ENCODE measurements at regions not wholly inside any gene's neighbourhood (a gene's known extent, or its start where the extent isn't known, plus 50 kb on each side); places are given as distances from the start of the nearest gene placed in this dataset.

GRCh38 chr17:22514767-22515320 lies 822.5 kb downstream of the KCNJ18 start (continued):
- TF ChIP-seq ZNF462 (CRISPR knock-in tag; IDR thresholded peaks at IDR 0.05) = no peak
- no peak for TF ChIP-seq STAT1 (IDR thresholded peaks at IDR 0.05; ENCODE audit: unreplicated experiment)
- no peak for TF ChIP-seq REST (IDR thresholded peaks at IDR 0.05; ENCODE audit: unreplicated experiment)
- TF ChIP-seq EZH2phosphoT487 (IDR thresholded peaks at IDR 0.05; ENCODE audit: unreplicated experiment) = no peak
- no peak for TF ChIP-seq NANOG (IDR thresholded peaks at IDR 0.05; ENCODE audit: borderline replicate concordance)
- TF ChIP-seq EZH2 (IDR thresholded peaks at IDR 0.05; ENCODE audit: low read depth, unreplicated experiment) = no peak
- TF ChIP-seq ZNF114 (CRISPR knock-in tag; IDR thresholded peaks at IDR 0.05) = no peak
- no peak for TF ChIP-seq JUNB (IDR thresholded peaks at IDR 0.05; ENCODE audit: unreplicated experiment)
